Fibroblast of mammary gland (primary cell): ENCODE measurements at regions not wholly inside any gene's neighbourhood (a gene's known extent, or its start where the extent isn't known, plus 50 kb on each side); places are given as distances from the start of the nearest gene placed in this dataset.

Experiments used
- DNase-seq: peaks from one replicate; pipeline ENCODE4 v3.0.0-alpha.2; 2010; ENCODE audit warnings: low read depth
- H3K4me3 ChIP-seq: 2 replicates; pipeline ENCODE4 v1.5.1; 2011; ENCODE audit warnings: low read depth, mild to moderate bottlenecking, low read length, moderate library complexity; ENCODE audit not compliant: control insufficient read depth
- TF ChIP-seq, protein P1 (sequence below): conservative IDR thresholded peaks from 2 replicates; pipeline ENCODE4 v1.5.1; 2011; ENCODE audit warnings: low read depth, low read length, inconsistent platforms; ENCODE audit not compliant: control insufficient read depth, insufficient read depth

- H3K4me3 ChIP-seq: no peak overlapping the region
- TF ChIP-seq, protein P1, sequence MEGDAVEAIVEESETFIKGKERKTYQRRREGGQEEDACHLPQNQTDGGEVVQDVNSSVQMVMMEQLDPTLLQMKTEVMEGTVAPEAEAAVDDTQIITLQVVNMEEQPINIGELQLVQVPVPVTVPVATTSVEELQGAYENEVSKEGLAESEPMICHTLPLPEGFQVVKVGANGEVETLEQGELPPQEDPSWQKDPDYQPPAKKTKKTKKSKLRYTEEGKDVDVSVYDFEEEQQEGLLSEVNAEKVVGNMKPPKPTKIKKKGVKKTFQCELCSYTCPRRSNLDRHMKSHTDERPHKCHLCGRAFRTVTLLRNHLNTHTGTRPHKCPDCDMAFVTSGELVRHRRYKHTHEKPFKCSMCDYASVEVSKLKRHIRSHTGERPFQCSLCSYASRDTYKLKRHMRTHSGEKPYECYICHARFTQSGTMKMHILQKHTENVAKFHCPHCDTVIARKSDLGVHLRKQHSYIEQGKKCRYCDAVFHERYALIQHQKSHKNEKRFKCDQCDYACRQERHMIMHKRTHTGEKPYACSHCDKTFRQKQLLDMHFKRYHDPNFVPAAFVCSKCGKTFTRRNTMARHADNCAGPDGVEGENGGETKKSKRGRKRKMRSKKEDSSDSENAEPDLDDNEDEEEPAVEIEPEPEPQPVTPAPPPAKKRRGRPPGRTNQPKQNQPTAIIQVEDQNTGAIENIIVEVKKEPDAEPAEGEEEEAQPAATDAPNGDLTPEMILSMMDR: no peak
- DNase-seq: no peak
Measured at GRCh38 chr4:121449416-121449815, 68.6 kb upstream of the QRFPR start.

GRCh38 chr4:121448231-121448630 is 67.4 kb upstream of the QRFPR start:
- H3K4me3 ChIP-seq: no peak overlapping the region
- TF ChIP-seq, protein P1: no peak
- no peak for DNase-seq

- no peak for DNase-seq
- no peak overlapping the region for H3K4me3 ChIP-seq
- TF ChIP-seq, protein P1: no peak
Measured at GRCh38 chr4:121439669-121440068, 58.9 kb upstream of the QRFPR start.
